RWPE1 (cell line): ENCODE measurements at regions not wholly inside any gene's neighbourhood (a gene's known extent, or its start where the extent isn't known, plus 50 kb on each side); places are given as distances from the start of the nearest gene placed in this dataset.

Source experiments
- CTCF ChIA-PET: fragments of 350-600 bp; sonication (Branson Sonifier 250); formaldehyde crosslinking; extraction: SDS; loops from one replicate; lab custom pipeline; 2021; lab: Yijun Ruan, JAX
- POLR2A ChIA-PET: fragments of 400-600 bp; formaldehyde crosslinking; extraction: SDS; loops from one replicate; lab custom pipeline; 2020; ENCODE audit warnings: antibody characterized with exemption; ENCODE audit not compliant: low non-redundant PET; lab: Yijun Ruan, JAX
- DNase-seq: peaks from one replicate; pipeline ENCODE4 v3.0.0; 2012; ENCODE audit warnings: low spot score
- H3K27ac ChIP-seq: fragments of 450-650 bp; 2 replicates; pipeline ENCODE4 v1.5.1; 2017
- CTCF ChIP-seq: fragments of 450-650 bp; conservative IDR thresholded peaks from 2 replicates; pipeline ENCODE4 v1.5.1; 2017; ENCODE audit warnings: low read depth, mild to moderate bottlenecking

GRCh38 chr3:5653426-5654143 is 466.1 kb downstream of the EDEM1 start:
- no peak for DNase-seq
- POLR2A ChIA-PET = no interaction called here
- TF ChIP-seq CTCF = no peak
- CTCF ChIA-PET = no interaction called here
- H3K27ac ChIP-seq = no peak overlapping the region

GRCh38 chr3:5657106-5657505 is 469.6 kb downstream of the EDEM1 start:
- ChIA-PET CTCF (no interaction called here), POLR2A (no interaction called here)
- no peak overlapping the region for H3K27ac ChIP-seq
- no peak for TF ChIP-seq CTCF
- DNase-seq = no peak

GRCh38 chr3:5663601-5664000 is 476.1 kb downstream of the EDEM1 start:
- POLR2A ChIA-PET = interaction anchor here (0.6 kb wide), 1 partner anchor 79 kb away, joined by 3 read pairs; no protein-coding TSS in a partner anchor

GRCh38 chr3:5666455-5666854 is 478.9 kb downstream of the EDEM1 start:
- ChIA-PET CTCF (no interaction called here), POLR2A (no interaction called here)
- H3K27ac ChIP-seq = no peak overlapping the region
- DNase-seq = no peak
- TF ChIP-seq CTCF = no peak

More at GRCh38 chr3:5663601-5664000, 476.1 kb downstream of the EDEM1 start:
- CTCF ChIA-PET = no interaction called here
- TF ChIP-seq CTCF = no peak
- DNase-seq = no peak
- no peak overlapping the region for H3K27ac ChIP-seq

GRCh38 chr3:5673521-5673920 is 486.0 kb downstream of the EDEM1 start:
- ChIA-PET CTCF (no interaction called here), POLR2A (no interaction called here)
- no peak for DNase-seq
- H3K27ac ChIP-seq = no peak overlapping the region
- TF ChIP-seq CTCF = no peak

DNA sequence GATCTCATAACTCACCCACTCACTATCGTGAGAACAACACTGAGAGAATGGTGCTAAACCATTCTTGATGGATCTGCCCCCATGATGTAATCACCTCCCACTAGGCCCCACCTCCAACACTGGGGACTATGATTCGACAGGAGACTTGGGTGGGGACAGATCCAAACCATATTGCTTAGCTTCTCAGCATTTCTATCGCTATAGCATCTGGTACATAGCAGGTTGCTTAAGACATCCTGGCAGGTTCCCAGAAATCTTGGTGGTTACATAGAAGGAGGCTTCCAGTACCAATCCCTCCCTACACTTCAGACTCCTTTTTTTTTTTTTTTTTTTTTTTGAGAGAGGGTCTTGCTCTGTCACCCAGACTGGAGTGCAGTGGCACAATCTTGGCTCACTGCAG is 487.8 kb downstream of the EDEM1 start:
- no peak overlapping the region for H3K27ac ChIP-seq
- no peak for DNase-seq
- TF ChIP-seq CTCF = no peak
- ChIA-PET POLR2A (no interaction called here), CTCF (no interaction called here)
